Thymus (tissue), 11 donors: ENCODE measurements at regions not wholly inside any gene's neighbourhood (a gene's known extent, or its start where the extent isn't known, plus 50 kb on each side); places are given as distances from the start of the nearest gene placed in this dataset.

Experiments used
- DNase-seq, 9 donors: peaks; one replicate each; pipeline ENCODE4 v3.0.0-alpha.2; 2013; ENCODE audit warnings: low spot score in 9 of 9, low read depth in 6 of 9, missing footprints in 1 of 9
- H3K27ac ChIP-seq, 2 donors: one replicate each; pipeline ENCODE4 v1.5.1; 2013; ENCODE audit warnings: control low read depth in 1 of 2, low read depth in 1 of 2, low read length in 1 of 2, mild to moderate bottlenecking in 1 of 2, moderate library complexity in 1 of 2
- H3K27me3 ChIP-seq, 2 donors: one replicate each; pipeline ENCODE4 v1.5.1; 2013; ENCODE audit warnings: low read length in 1 of 2; ENCODE audit not compliant: control insufficient read depth in 2 of 2, insufficient read depth in 1 of 2
- H3K36me3 ChIP-seq, 2 donors: one replicate each; pipeline ENCODE4 v1.5.1; 2013; ENCODE audit warnings: low read length in 1 of 2, mild to moderate bottlenecking in 1 of 2, moderate library complexity in 1 of 2; ENCODE audit not compliant: control insufficient read depth in 2 of 2, insufficient read depth in 2 of 2
- H3K4me1 ChIP-seq, 2 donors: one replicate each; pipeline ENCODE4 v1.5.1; 2013; ENCODE audit warnings: low read length in 2 of 2; ENCODE audit not compliant: control insufficient read depth in 2 of 2, insufficient read depth in 2 of 2
- H3K4me3 ChIP-seq, 2 donors: one replicate each; pipeline ENCODE4 v1.5.1; 2013; ENCODE audit warnings: low read length in 2 of 2, control low read depth in 1 of 2, mild to moderate bottlenecking in 1 of 2
- H3K9me3 ChIP-seq, 2 donors: one replicate each; pipeline ENCODE4 v1.5.1; 2013; ENCODE audit warnings: low read length in 1 of 2, mild to moderate bottlenecking in 1 of 2; ENCODE audit not compliant: control insufficient read depth in 2 of 2, insufficient read depth in 1 of 2
- WGBS: extraction: QIAGEN DNeasy Blood & Tissue Kit; methylation state at CpG from one replicate; pipeline ENCODE4 v1.1.7; 2013; 5-methylcytosine and 5-hydroxymethylcytosine counted together
- donor health status: healthy.

GRCh38 chr10:3895045-3895631 lies 110.1 kb upstream of the KLF6 start:
- 95% methylated on average over 5 of the region's 5 CpGs for WGBS
- H3K9me3 ChIP-seq = no peaks in the 10 kb centered on the region
- H3K4me3 ChIP-seq = no peak overlapping the region
- no peaks in the 10 kb centered on the region for H3K36me3 ChIP-seq
- H3K27me3 ChIP-seq = no peaks in the 10 kb centered on the region
- H3K4me1 ChIP-seq = peaks cover 0 to 11% of the 10 kb centered on the region in 2 donors
- no peak for DNase-seq
- no peak overlapping the region for H3K27ac ChIP-seq

DNA sequence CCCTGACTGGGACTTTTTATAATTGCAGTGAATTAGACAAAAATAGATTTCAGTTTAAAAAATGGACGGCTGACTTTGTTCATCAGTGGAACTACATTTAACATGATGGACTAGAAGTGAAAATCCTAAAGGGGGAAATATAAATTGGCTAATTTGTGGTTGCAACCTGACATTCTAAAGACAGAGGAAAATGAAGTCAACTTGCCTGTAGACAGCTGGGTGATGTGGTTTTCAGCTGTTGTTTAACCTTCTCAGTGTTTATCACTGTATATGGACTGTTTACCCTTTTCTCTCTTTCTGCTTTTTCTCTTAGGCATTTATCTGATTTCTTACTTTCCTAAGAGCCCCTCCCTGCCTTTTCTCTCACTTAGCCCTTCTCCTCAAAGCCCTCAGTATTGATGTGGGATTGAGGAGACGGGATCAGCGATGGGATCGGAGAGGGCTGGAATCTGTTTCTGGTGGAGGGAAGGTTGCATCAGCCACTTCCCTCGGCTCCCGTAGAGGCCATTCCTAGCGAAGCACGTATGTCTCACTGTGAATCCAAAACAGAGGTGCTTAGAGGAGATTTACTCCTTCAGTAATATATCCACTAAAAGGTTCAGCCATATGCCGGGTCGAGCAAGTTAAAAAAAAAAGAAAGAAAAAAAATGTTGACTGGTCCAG lies 109.0 kb upstream of the KLF6 start:
- Histone ChIP-seq H3K9me3 (no peaks in the 10 kb centered on the region), H3K4me3 (no peak overlapping the region), H3K27ac (no peak overlapping the region), H3K4me1 (peaks cover 0 to 11% of the 10 kb centered on the region in 2 donors), H3K36me3 (no peaks in the 10 kb centered on the region), H3K27me3 (no peaks in the 10 kb centered on the region)
- DNase-seq = no peak
- WGBS = 94% methylated on average over 10 of the region's 10 CpGs

GRCh38 chr10:3892440-3893425 lies 107.7 kb upstream of the KLF6 start:
- no peaks in the 10 kb centered on the region for H3K36me3 ChIP-seq
- peaks cover 0 to 11% of the 10 kb centered on the region in 2 donors for H3K4me1 ChIP-seq
- peak in 1 of 9 donors; percentile 35 for DNase-seq
- no peaks in the 10 kb centered on the region for H3K27me3 ChIP-seq
- H3K4me3 ChIP-seq = no peak overlapping the region
- no peaks in the 10 kb centered on the region for H3K9me3 ChIP-seq
- H3K27ac ChIP-seq = peak overlapping the region; percentile 30 to 70
- 43% methylated on average over 9 of the region's 9 CpGs for WGBS

- DNase-seq = no peak
- peaks cover 0 to 11% of the 10 kb centered on the region in 2 donors for H3K4me1 ChIP-seq
- H3K9me3 ChIP-seq = no peaks in the 10 kb centered on the region
- no peaks in the 10 kb centered on the region for H3K27me3 ChIP-seq
- H3K4me3 ChIP-seq = no peak overlapping the region
- H3K36me3 ChIP-seq = no peaks in the 10 kb centered on the region
- H3K27ac ChIP-seq = no peak overlapping the region
- WGBS = 99% methylated on average over 3 of the region's 3 CpGs
Observed at GRCh38 chr10:3891396-3891795, 106.4 kb upstream of the KLF6 start.

DNA sequence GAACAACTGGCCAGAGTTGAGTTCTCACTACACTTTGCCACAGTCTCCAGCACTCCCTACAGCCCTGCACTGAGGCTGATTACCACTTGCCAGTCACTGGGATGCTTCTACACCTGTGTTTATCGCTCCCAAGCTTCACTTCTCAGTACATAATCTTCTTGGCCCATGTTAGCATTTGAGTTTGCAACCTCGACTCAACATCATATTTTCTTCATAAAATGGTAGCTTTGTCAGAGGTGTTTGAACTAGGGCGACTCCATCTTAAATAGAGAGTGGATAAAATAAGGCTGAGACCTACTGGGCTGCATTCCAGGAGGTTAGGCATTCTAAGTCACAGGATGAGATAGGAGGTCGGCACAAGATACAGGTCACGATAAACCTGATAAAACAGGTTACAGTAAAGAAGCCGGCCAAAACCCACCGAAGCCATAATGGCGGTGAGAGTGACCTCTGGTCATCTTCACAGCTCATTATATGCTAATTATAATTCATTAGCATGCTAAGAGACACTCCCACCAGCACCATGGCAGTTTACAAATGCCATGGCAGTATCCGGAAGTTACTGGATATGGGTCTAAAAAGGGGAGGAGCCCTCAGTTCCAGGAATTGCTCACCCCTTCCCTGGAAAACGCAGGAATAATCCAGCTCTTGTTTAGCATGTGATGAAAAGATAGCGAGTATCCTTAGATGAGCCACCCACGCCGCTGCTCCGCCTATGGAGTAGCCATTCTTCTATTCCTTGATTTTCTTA lies 105.8 kb upstream of the KLF6 start:
- no peaks in the 10 kb centered on the region for H3K36me3 ChIP-seq
- no peaks in the 10 kb centered on the region for H3K9me3 ChIP-seq
- H3K27ac ChIP-seq = no peak overlapping the region
- H3K27me3 ChIP-seq = no peaks in the 10 kb centered on the region
- WGBS = 98% methylated on average over 14 of the region's 14 CpGs
- DNase-seq = no peak
- H3K4me3 ChIP-seq = no peak overlapping the region
- peaks cover 0 to 11% of the 10 kb centered on the region in 2 donors for H3K4me1 ChIP-seq

GRCh38 chr10:3889961-3890522 lies 105.0 kb upstream of the KLF6 start:
- H3K4me3 ChIP-seq = no peak overlapping the region
- 93% methylated on average over 4 of the region's 4 CpGs for WGBS
- no peak overlapping the region for H3K27ac ChIP-seq
- H3K36me3 ChIP-seq = no peaks in the 10 kb centered on the region
- no peaks in the 10 kb centered on the region for H3K9me3 ChIP-seq
- H3K27me3 ChIP-seq = no peaks in the 10 kb centered on the region
- DNase-seq = no peak
- peaks cover 0 to 11% of the 10 kb centered on the region in 2 donors for H3K4me1 ChIP-seq

GRCh38 chr10:3887885-3888476 lies 103.0 kb upstream of the KLF6 start:
- peak in 1 of 9 donors; percentile 30 for DNase-seq

DNA sequence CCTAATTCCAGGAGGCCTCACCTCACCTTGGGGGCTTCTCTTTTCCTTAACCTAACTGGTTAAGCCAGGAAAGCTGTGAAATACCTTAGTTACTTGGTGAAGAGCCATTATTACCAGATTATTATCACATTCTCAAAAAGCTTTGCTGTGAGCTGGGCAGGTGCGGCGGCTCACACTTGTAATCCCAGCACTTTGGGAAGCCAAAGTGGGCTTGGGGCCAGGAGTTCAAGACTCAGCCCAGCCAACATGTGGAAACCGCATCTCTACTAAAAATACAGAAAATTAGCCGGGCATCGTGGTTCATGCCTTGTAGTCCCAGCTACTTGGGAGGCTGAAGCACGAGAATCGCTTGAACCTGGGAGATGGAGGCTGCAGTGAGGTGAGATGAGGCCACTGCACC lies 102.4 kb upstream of the KLF6 start:
- no peaks in the 10 kb centered on the region for H3K4me1 ChIP-seq
- 98% methylated on average over 7 of the region's 7 CpGs for WGBS
- DNase-seq = no peak
- no peaks in the 10 kb centered on the region for H3K27me3 ChIP-seq
- H3K36me3 ChIP-seq = no peaks in the 10 kb centered on the region
- no peak overlapping the region for H3K4me3 ChIP-seq
- peak overlapping the region in 1 of 2 donors; percentile 13 for H3K27ac ChIP-seq
- no peaks in the 10 kb centered on the region for H3K9me3 ChIP-seq

More at GRCh38 chr10:3887885-3888476, 103.0 kb upstream of the KLF6 start:
- H3K9me3 ChIP-seq = no peaks in the 10 kb centered on the region
- H3K4me3 ChIP-seq = no peak overlapping the region
- peak overlapping the region in 1 of 2 donors; percentile 13 for H3K27ac ChIP-seq
- 82% methylated on average over 9 of the region's 9 CpGs for WGBS
- no peaks in the 10 kb centered on the region for H3K27me3 ChIP-seq
- no peaks in the 10 kb centered on the region for H3K36me3 ChIP-seq
- H3K4me1 ChIP-seq = peaks cover 0 to 5% of the 10 kb centered on the region in 2 donors
